Muscle of leg (tissue), 3 donors: ENCODE measurements at regions not wholly inside any gene's neighbourhood (a gene's known extent, or its start where the extent isn't known, plus 50 kb on each side); places are given as distances from the start of the nearest gene placed in this dataset.
A peak's percentile ranks its signal among the peaks of the same experiment; 100 is the strongest.

Source experiments
- DNase-seq: peaks from one replicate; pipeline ENCODE4 v3.0.0; 2013
- H3K27ac ChIP-seq: one replicate; pipeline ENCODE4 v1.5.1; 2013; ENCODE audit warnings: mild to moderate bottlenecking, low read length, control low read depth
- H3K27me3 ChIP-seq: one replicate; pipeline ENCODE4 v1.6.1; 2013; ENCODE audit warnings: low read length; ENCODE audit not compliant: control insufficient read depth, insufficient read depth
- H3K36me3 ChIP-seq: one replicate; pipeline ENCODE4 v1.6.1; 2013; ENCODE audit warnings: low read length; ENCODE audit not compliant: control insufficient read depth, insufficient read depth
- H3K4me1 ChIP-seq: one replicate; pipeline ENCODE4 v1.6.1; 2013; ENCODE audit warnings: low read length; ENCODE audit not compliant: control insufficient read depth, insufficient read depth
- H3K4me3 ChIP-seq: one replicate; pipeline ENCODE4 v1.5.1; 2013; ENCODE audit warnings: low read length, control low read depth
- H3K9me3 ChIP-seq: replicated peaks from 2 replicates; pipeline ENCODE4 v1.6.1; 2013; ENCODE audit warnings: low read depth, low read length; ENCODE audit not compliant: control insufficient read depth
- WGBS: methylation state at CpG from one replicate; pipeline ENCODE4 v1.1.5; 2013; ENCODE audit warnings: missing lambda C conversion rate; ENCODE audit not compliant: insufficient coverage; 5-methylcytosine and 5-hydroxymethylcytosine counted together

DNA sequence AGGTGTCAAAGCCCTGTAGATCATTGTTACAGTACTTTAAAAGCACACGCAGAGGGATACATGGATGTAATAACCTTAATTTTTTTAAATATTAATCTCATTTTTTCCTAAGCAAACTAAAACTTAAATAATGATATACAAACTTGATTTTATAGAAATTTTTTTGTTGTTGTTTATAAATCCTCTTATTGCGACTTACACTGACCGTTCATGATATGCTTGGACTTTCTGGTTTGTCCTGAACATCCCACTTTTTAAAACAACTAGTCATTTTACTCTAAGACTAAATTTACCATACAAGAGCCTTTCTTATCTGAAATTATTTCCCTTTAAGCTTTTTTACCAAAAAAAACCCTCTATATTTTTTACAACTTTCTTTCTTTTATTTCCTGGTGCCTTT lies 2106.0 kb downstream of the PCDH7 start:
- Histone ChIP-seq H3K4me3 (no peak overlapping the region), H3K27me3 (no peaks in the 10 kb centered on the region), H3K4me1 (no peaks in the 10 kb centered on the region), H3K27ac (no peak overlapping the region), H3K9me3 (peaks cover 3% of the 10 kb centered on the region), H3K36me3 (no peaks in the 10 kb centered on the region)
- WGBS, result 100% methylated on average over 1 of the region's 3 CpGs
- no peak for DNase-seq

DNA sequence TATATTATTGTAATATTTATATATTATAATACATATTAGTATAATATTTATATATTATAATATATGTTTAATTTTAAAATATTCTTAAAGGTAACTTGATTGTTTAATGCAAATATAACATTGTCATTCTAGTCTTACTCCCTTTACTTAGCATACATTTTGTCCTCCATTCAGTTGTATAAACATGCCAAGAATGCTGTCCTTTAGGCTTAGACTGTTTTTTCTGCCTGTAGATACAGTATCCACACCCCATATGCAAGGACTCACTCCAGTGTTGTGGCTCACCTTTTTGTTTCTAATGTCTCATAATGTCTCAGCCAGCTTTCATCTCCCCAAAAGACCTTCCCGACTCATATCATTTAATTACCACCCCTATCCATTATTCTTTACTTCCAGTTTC lies 2110.0 kb downstream of the PCDH7 start:
- DNase-seq, result no peak
- WGBS, result no CpG with 5 or more reads among the region's 1 CpG
- Histone ChIP-seq H3K9me3 (peaks cover 3% of the 10 kb centered on the region), H3K27ac (no peak overlapping the region), H3K27me3 (no peaks in the 10 kb centered on the region), H3K4me3 (no peak overlapping the region), H3K4me1 (no peaks in the 10 kb centered on the region), H3K36me3 (no peaks in the 10 kb centered on the region)

DNA sequence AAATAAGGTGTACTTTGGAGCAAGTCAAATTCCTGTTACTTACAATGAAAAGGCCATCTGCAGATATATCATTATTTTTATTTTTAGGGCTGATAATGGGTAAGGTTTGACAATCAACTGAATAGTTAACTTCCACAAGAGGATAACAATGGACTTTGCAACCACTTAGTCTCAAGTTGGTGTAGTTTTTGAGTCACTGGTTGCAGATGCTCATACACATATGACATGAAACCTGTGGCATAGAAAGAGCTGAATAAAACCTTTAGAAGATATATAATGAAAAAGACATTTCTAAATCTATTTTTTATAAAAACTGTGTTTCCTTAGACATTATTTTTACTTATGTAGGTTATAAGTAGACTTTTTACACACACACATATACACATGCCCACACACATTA lies 2110.9 kb downstream of the PCDH7 start:
- Histone ChIP-seq H3K9me3 (no peaks in the 10 kb centered on the region), H3K4me3 (no peak overlapping the region), H3K4me1 (no peaks in the 10 kb centered on the region), H3K36me3 (no peaks in the 10 kb centered on the region), H3K27ac (no peak overlapping the region), H3K27me3 (no peaks in the 10 kb centered on the region)
- no peak for DNase-seq

DNA sequence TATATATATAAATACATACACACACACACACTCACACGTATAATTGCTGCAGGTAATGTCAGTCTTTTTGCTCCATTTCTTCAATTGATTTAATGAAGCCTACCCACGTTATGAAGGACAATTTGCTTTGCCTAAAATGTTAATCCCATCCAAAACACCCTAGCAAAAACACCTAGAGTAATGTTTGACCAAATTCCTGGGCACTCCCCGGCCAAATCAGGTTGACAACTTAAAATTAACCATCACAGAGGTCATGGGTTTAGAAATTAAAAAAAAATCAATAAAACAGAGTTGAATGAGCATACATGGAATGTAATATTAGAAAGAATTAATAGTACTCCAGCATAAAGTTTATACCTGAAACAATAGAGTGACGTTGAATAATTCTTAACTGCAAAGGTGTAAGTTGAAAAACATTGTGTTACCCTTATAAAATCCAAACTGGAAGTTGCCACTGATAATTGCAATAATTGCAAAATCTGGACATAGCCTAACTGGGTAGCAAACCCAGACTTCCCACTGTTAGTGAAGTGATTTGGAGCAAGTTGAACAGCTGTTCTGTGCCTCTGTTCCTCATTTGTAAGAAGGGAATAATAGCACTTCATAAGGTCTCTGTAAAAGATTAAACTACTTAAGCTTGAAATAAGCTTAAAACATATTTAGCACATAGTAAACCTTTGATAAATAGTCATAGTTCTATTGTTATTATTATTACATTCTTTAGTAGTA lies 2120.5 kb downstream of the PCDH7 start:
- Histone ChIP-seq H3K9me3 (no peaks in the 10 kb centered on the region), H3K4me1 (no peaks in the 10 kb centered on the region), H3K27me3 (no peaks in the 10 kb centered on the region), H3K27ac (no peak overlapping the region), H3K36me3 (no peaks in the 10 kb centered on the region), H3K4me3 (no peak overlapping the region)
- WGBS, result 89% methylated on average over 2 of the region's 4 CpGs
- DNase-seq, result no peak

DNA sequence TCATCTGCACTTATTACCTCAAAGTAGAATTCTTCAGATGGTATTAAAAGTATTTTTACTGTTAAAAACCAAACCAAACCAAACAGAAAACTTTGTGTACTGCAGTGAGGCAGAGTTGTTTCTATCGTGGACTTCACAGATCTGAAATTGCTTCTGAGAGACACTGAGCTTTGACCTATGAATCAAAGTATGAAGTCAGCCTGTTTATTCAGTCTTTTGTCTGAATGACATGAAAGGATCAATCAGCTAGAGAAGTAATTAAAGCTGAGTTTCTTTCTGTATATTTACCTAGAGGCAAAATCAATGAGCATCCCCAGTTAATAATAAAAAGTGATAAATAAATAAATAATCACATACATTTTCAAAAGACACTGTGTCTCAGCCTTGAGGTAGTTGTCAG lies 2121.0 kb downstream of the PCDH7 start:
- WGBS, result no CpG with 5 or more reads among the region's 1 CpG
- Histone ChIP-seq H3K4me1 (no peaks in the 10 kb centered on the region), H3K4me3 (no peak overlapping the region), H3K27me3 (no peaks in the 10 kb centered on the region), H3K9me3 (no peaks in the 10 kb centered on the region), H3K36me3 (no peaks in the 10 kb centered on the region), H3K27ac (no peak overlapping the region)
- no peak for DNase-seq

DNA sequence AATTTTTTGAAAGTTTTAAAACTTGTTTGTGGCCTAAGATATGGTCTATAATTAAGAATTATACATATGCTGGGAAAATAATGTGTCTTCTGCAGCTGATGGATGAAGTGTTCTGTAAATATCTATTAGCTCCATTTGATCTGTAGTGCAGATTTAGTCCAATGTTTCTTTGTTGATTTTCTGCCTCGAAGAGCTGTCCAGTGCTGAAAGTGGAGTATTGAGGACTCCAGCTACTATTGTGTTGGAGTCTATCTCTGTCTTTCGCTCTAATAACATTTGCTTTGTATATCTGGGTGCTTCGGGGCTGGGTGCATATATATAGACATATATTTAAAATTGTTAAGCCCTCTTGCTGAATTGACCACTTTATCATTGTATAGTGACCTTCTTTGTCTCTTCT lies 2127.3 kb downstream of the PCDH7 start:
- Histone ChIP-seq H3K36me3 (no peaks in the 10 kb centered on the region), H3K9me3 (peaks cover 5% of the 10 kb centered on the region), H3K27ac (no peak overlapping the region), H3K4me1 (no peaks in the 10 kb centered on the region), H3K4me3 (no peak overlapping the region), H3K27me3 (no peaks in the 10 kb centered on the region)
- peak; percentile 49 for DNase-seq
- WGBS, result no CpG with 5 or more reads among the region's 3 CpGs

DNA sequence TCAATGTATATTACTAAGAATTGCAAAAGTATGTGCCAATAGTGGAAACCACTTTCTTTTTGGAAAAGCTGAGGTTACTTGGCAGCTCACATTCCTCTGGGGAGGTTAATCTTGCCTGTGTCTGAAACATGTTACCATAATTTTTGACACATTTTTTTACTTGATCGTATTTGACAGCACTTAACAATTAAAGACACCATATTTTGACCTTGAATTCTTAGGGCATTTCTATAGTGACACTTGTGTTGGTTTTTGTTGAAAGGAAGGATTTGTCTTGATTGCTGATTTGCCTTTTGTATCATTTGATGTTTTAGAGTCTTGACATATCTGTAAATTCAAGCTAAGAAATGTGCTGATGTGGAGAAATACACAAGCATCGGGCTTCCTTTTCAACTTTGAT lies 2135.5 kb downstream of the PCDH7 start:
- DNase-seq, result no peak
- WGBS, result no CpG with 5 or more reads among the region's 2 CpGs
- H3K36me3 ChIP-seq, result no peaks in the 10 kb centered on the region
- no peaks in the 10 kb centered on the region for H3K27me3 ChIP-seq
- no peak overlapping the region for H3K4me3 ChIP-seq
- H3K27ac ChIP-seq, result no peak overlapping the region
- H3K9me3 ChIP-seq, result no peaks in the 10 kb centered on the region
- H3K4me1 ChIP-seq, result no peaks in the 10 kb centered on the region

DNA sequence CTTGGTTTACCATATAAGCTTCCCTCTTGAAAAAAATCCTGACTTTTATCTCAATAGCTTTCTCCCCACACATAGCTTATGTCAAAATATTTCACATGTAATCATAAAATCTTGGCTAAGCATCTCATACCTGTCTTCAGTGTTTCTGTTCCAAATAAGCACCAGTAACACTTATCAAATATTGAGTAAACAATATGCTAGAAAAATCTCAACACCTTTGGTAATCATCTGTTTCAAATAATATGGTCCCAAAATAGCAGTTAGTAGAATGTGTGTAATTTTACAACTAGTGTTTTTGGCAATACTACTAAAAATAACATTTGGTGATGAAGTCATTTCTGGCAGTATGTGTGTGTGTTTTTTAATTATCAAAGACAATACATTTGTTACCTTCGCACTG lies 2138.2 kb downstream of the PCDH7 start:
- Histone ChIP-seq H3K4me3 (no peak overlapping the region), H3K9me3 (no peaks in the 10 kb centered on the region), H3K27me3 (no peaks in the 10 kb centered on the region), H3K27ac (no peak overlapping the region), H3K4me1 (no peaks in the 10 kb centered on the region), H3K36me3 (no peaks in the 10 kb centered on the region)
- DNase-seq, result no peak
- no CpG with 5 or more reads among the region's 1 CpG for WGBS

DNA sequence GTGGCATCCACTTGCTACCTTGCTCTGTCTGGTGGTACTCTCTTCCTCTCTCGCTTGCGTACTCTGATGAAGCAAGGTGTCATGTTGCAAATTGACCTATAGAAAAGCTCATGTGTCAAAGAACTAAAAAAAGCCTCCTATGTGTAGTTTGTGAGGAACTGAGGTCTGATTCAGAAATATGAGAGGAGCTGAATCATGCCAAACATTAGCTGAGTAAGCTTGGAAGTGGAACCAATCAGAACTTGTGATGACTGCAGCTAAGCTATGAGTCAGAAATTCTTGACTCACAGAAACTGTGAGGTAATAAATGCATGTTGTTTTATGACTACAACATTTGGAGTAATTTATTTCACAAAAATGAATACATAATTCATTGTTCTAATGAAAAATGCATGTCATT lies 2138.8 kb downstream of the PCDH7 start:
- Histone ChIP-seq H3K36me3 (no peaks in the 10 kb centered on the region), H3K4me1 (no peaks in the 10 kb centered on the region), H3K27ac (no peak overlapping the region), H3K27me3 (no peaks in the 10 kb centered on the region), H3K9me3 (no peaks in the 10 kb centered on the region), H3K4me3 (no peak overlapping the region)
- peak; percentile 15 for DNase-seq
- WGBS, result no CpG with 5 or more reads among the region's 2 CpGs

DNA sequence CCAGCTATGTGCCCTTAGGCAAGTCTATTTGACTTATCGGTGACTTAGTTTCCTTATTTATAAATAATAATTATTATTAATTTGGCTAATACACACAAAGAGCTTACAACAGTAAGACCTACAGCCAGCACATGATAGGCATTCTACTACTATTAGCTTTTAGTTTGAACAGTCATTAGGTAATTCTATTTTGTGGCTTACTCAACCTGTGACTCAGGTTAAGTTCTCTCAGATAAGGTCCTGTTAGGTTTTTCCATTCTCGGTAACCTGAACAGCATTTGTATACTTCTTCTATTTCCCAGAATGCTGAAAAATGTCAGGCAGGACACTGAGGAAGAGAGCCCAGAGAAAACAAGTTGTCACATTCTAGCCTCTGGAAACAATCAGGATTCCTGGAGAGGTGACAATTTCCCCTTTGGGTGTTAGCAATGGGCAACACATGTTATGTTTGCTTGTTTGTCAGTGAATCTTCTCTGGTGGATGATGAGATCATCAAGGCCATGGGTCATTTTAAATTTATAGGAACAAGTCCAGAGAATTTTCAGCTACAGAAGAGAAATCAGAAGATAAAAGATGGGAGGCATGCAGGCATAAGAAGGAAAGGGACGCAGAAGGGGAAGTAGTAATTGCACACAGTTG lies 2144.7 kb downstream of the PCDH7 start:
- H3K4me3 ChIP-seq, result no peak overlapping the region
- no peaks in the 10 kb centered on the region for H3K4me1 ChIP-seq
- no peak overlapping the region for H3K27ac ChIP-seq
- DNase-seq, result peak; percentile 7
- H3K9me3 ChIP-seq, result no peaks in the 10 kb centered on the region
- no peaks in the 10 kb centered on the region for H3K27me3 ChIP-seq
- H3K36me3 ChIP-seq, result no peaks in the 10 kb centered on the region
- WGBS, result 43% methylated on average over 1 of the region's 3 CpGs

DNA sequence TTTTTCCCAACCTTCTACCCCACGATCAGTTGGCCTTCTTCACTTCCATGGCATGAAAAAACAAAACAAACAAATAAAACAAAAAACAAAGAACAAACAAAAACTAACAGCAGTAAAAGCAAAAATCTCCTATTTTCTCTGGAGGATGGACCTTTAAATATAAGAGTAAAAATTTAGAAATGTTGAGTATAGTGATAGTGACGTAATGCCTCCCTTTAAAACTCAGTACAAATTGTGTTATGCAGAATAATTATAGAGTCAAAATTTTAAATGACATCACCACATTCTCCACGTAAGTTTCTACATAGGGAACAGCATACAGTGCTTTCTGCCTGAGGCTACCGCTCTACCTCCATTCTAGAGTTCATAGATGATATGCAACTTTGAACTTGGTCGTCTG lies 2156.4 kb downstream of the PCDH7 start:
- Histone ChIP-seq H3K4me3 (no peak overlapping the region), H3K36me3 (no peaks in the 10 kb centered on the region), H3K27ac (no peak overlapping the region), H3K27me3 (no peaks in the 10 kb centered on the region), H3K9me3 (no peaks in the 10 kb centered on the region), H3K4me1 (no peaks in the 10 kb centered on the region)
- no CpG with 5 or more reads among the region's 5 CpGs for WGBS
- no peak for DNase-seq
